ENCODE measurements at regions not wholly inside any gene's neighbourhood (a gene's known extent, or its start where the extent isn't known, plus 50 kb on each side); places are given as distances from the start of the nearest gene placed in this dataset.

- no peak overlapping the region for H3K4me3 ChIP-seq (ENCODE audit: low read length)
- no peak overlapping the region for H3K9ac ChIP-seq (ENCODE audit: low read length)
- no peaks in the 10 kb centered on the region for H3K4me1 ChIP-seq (ENCODE audit: control insufficient read depth, insufficient read depth, low read length)
- no peaks in the 10 kb centered on the region for H3K27me3 ChIP-seq (replicated peaks; ENCODE audit: control insufficient read depth, insufficient read depth, low read length)
- H3K36me3 ChIP-seq (ENCODE audit: control insufficient read depth, insufficient read depth, low read length, severe bottlenecking) = no peaks in the 10 kb centered on the region
- peaks cover 15% of the 10 kb centered on the region for H3K9me3 ChIP-seq (ENCODE audit: control insufficient read depth, low read length)
- DNase-seq (ENCODE audit: low read depth) = no peak
These were observed 403.4 kb upstream of the MC4R start for GRCh38 chr18:60775978-60776377.

- Histone ChIP-seq H3K4me1 (ENCODE audit: control insufficient read depth, insufficient read depth, low read length) (no peaks in the 10 kb centered on the region), H3K4me3 (ENCODE audit: low read length) (no peak overlapping the region), H3K9ac (ENCODE audit: low read length) (no peak overlapping the region), H3K9me3 (ENCODE audit: control insufficient read depth, low read length) (peaks cover 6% of the 10 kb centered on the region), H3K27me3 (replicated peaks; ENCODE audit: control insufficient read depth, insufficient read depth, low read length) (no peaks in the 10 kb centered on the region), H3K36me3 (ENCODE audit: control insufficient read depth, insufficient read depth, low read length, severe bottlenecking) (no peaks in the 10 kb centered on the region)
- no peak for DNase-seq (ENCODE audit: low read depth)
These were observed 411.6 kb upstream of the MC4R start for GRCh38 chr18:60784161-60784560.

GRCh38 chr18:60794802-60795201 lies 422.2 kb upstream of the MC4R start:
- Histone ChIP-seq H3K36me3 (ENCODE audit: control insufficient read depth, insufficient read depth, low read length, severe bottlenecking) (no peaks in the 10 kb centered on the region), H3K9me3 (ENCODE audit: control insufficient read depth, low read length) (no peaks in the 10 kb centered on the region), H3K9ac (ENCODE audit: low read length) (no peak overlapping the region), H3K27me3 (replicated peaks; ENCODE audit: control insufficient read depth, insufficient read depth, low read length) (no peaks in the 10 kb centered on the region), H3K4me3 (ENCODE audit: low read length) (no peak overlapping the region), H3K4me1 (ENCODE audit: control insufficient read depth, insufficient read depth, low read length) (no peaks in the 10 kb centered on the region)
- no peak for DNase-seq (ENCODE audit: low read depth)

GRCh38 chr18:60804415-60804814 lies 431.8 kb upstream of the MC4R start:
- no peak overlapping the region for H3K9ac ChIP-seq (ENCODE audit: low read length)
- no peaks in the 10 kb centered on the region for H3K9me3 ChIP-seq (ENCODE audit: control insufficient read depth, low read length)
- H3K27me3 ChIP-seq (replicated peaks; ENCODE audit: control insufficient read depth, insufficient read depth, low read length) = no peaks in the 10 kb centered on the region
- H3K4me3 ChIP-seq (ENCODE audit: low read length) = no peak overlapping the region
- H3K4me1 ChIP-seq (ENCODE audit: control insufficient read depth, insufficient read depth, low read length) = no peaks in the 10 kb centered on the region
- no peaks in the 10 kb centered on the region for H3K36me3 ChIP-seq (ENCODE audit: control insufficient read depth, insufficient read depth, low read length, severe bottlenecking)
- no peak for DNase-seq (ENCODE audit: low read depth)

- no peaks in the 10 kb centered on the region for H3K4me1 ChIP-seq (ENCODE audit: control insufficient read depth, insufficient read depth, low read length)
- no peak for DNase-seq (ENCODE audit: low read depth)
- H3K36me3 ChIP-seq (ENCODE audit: control insufficient read depth, insufficient read depth, low read length, severe bottlenecking) = no peaks in the 10 kb centered on the region
- no peaks in the 10 kb centered on the region for H3K27me3 ChIP-seq (replicated peaks; ENCODE audit: control insufficient read depth, insufficient read depth, low read length)
- H3K9ac ChIP-seq (ENCODE audit: low read length) = no peak overlapping the region
- no peaks in the 10 kb centered on the region for H3K9me3 ChIP-seq (ENCODE audit: control insufficient read depth, low read length)
- H3K4me3 ChIP-seq (ENCODE audit: low read length) = no peak overlapping the region
These were observed 437.4 kb upstream of the MC4R start for GRCh38 chr18:60809937-60810336.

GRCh38 chr18:60812921-60813320 lies 440.3 kb upstream of the MC4R start:
- Histone ChIP-seq H3K4me1 (ENCODE audit: control insufficient read depth, insufficient read depth, low read length) (no peaks in the 10 kb centered on the region), H3K4me3 (ENCODE audit: low read length) (no peak overlapping the region), H3K27me3 (replicated peaks; ENCODE audit: control insufficient read depth, insufficient read depth, low read length) (no peaks in the 10 kb centered on the region), H3K9ac (ENCODE audit: low read length) (no peak overlapping the region), H3K9me3 (ENCODE audit: control insufficient read depth, low read length) (no peaks in the 10 kb centered on the region), H3K36me3 (ENCODE audit: control insufficient read depth, insufficient read depth, low read length, severe bottlenecking) (no peaks in the 10 kb centered on the region)
- DNase-seq (ENCODE audit: low read depth) = peak; percentile 72

- Histone ChIP-seq H3K27me3 (replicated peaks; ENCODE audit: control insufficient read depth, insufficient read depth, low read length) (no peaks in the 10 kb centered on the region), H3K9me3 (ENCODE audit: control insufficient read depth, low read length) (no peaks in the 10 kb centered on the region), H3K36me3 (ENCODE audit: control insufficient read depth, insufficient read depth, low read length, severe bottlenecking) (no peaks in the 10 kb centered on the region), H3K9ac (ENCODE audit: low read length) (no peak overlapping the region), H3K4me3 (ENCODE audit: low read length) (no peak overlapping the region), H3K4me1 (ENCODE audit: control insufficient read depth, insufficient read depth, low read length) (no peaks in the 10 kb centered on the region)
- DNase-seq (ENCODE audit: low read depth) = no peak
These were observed 453.8 kb upstream of the MC4R start for GRCh38 chr18:60826346-60826745.

GRCh38 chr18:60831971-60832370 lies 459.4 kb upstream of the MC4R start:
- H3K36me3 ChIP-seq (ENCODE audit: control insufficient read depth, insufficient read depth, low read length, severe bottlenecking) = no peaks in the 10 kb centered on the region

GRCh38 chr18:60838677-60839076 lies 466.1 kb upstream of the MC4R start:
- H3K4me1 ChIP-seq (ENCODE audit: control insufficient read depth, insufficient read depth, low read length) = no peaks in the 10 kb centered on the region
- DNase-seq (ENCODE audit: low read depth) = peak; percentile 12
- no peaks in the 10 kb centered on the region for H3K36me3 ChIP-seq (ENCODE audit: control insufficient read depth, insufficient read depth, low read length, severe bottlenecking)
- H3K9me3 ChIP-seq (ENCODE audit: control insufficient read depth, low read length) = peaks cover 4% of the 10 kb centered on the region
- no peak overlapping the region for H3K9ac ChIP-seq (ENCODE audit: low read length)
- H3K4me3 ChIP-seq (ENCODE audit: low read length) = no peak overlapping the region
- no peaks in the 10 kb centered on the region for H3K27me3 ChIP-seq (replicated peaks; ENCODE audit: control insufficient read depth, insufficient read depth, low read length)

More at GRCh38 chr18:60831971-60832370, 459.4 kb upstream of the MC4R start:
- no peak for DNase-seq (ENCODE audit: low read depth)
- no peak overlapping the region for H3K4me3 ChIP-seq (ENCODE audit: low read length)
- H3K9ac ChIP-seq (ENCODE audit: low read length) = no peak overlapping the region
- H3K27me3 ChIP-seq (replicated peaks; ENCODE audit: control insufficient read depth, insufficient read depth, low read length) = no peaks in the 10 kb centered on the region
- no peaks in the 10 kb centered on the region for H3K9me3 ChIP-seq (ENCODE audit: control insufficient read depth, low read length)
- H3K4me1 ChIP-seq (ENCODE audit: control insufficient read depth, insufficient read depth, low read length) = no peaks in the 10 kb centered on the region

GRCh38 chr18:60846396-60846795 lies 473.8 kb upstream of the MC4R start:
- DNase-seq (ENCODE audit: low read depth) = no peak
- Histone ChIP-seq H3K9ac (ENCODE audit: low read length) (no peak overlapping the region), H3K4me3 (ENCODE audit: low read length) (no peak overlapping the region), H3K27me3 (replicated peaks; ENCODE audit: control insufficient read depth, insufficient read depth, low read length) (no peaks in the 10 kb centered on the region), H3K4me1 (ENCODE audit: control insufficient read depth, insufficient read depth, low read length) (no peaks in the 10 kb centered on the region), H3K9me3 (ENCODE audit: control insufficient read depth, low read length) (peaks cover 9% of the 10 kb centered on the region), H3K36me3 (ENCODE audit: control insufficient read depth, insufficient read depth, low read length, severe bottlenecking) (no peaks in the 10 kb centered on the region)

- no peak for DNase-seq (ENCODE audit: low read depth)
- H3K4me3 ChIP-seq (ENCODE audit: low read length) = peak overlapping the region; percentile 24
- peaks cover 3% of the 10 kb centered on the region for H3K4me1 ChIP-seq (ENCODE audit: control insufficient read depth, insufficient read depth, low read length)
- peaks cover 9% of the 10 kb centered on the region for H3K9me3 ChIP-seq (ENCODE audit: control insufficient read depth, low read length)
- H3K9ac ChIP-seq (ENCODE audit: low read length) = no peak overlapping the region
- H3K27me3 ChIP-seq (replicated peaks; ENCODE audit: control insufficient read depth, insufficient read depth, low read length) = no peaks in the 10 kb centered on the region
- H3K36me3 ChIP-seq (ENCODE audit: control insufficient read depth, insufficient read depth, low read length, severe bottlenecking) = no peaks in the 10 kb centered on the region
These were observed 474.9 kb upstream of the MC4R start for GRCh38 chr18:60847517-60847916.

- H3K4me3 ChIP-seq (ENCODE audit: low read length) = no peak overlapping the region
- H3K9ac ChIP-seq (ENCODE audit: low read length) = no peak overlapping the region
- H3K4me1 ChIP-seq (ENCODE audit: control insufficient read depth, insufficient read depth, low read length) = no peaks in the 10 kb centered on the region
- DNase-seq (ENCODE audit: low read depth) = no peak
- H3K36me3 ChIP-seq (ENCODE audit: control insufficient read depth, insufficient read depth, low read length, severe bottlenecking) = no peaks in the 10 kb centered on the region
- no peaks in the 10 kb centered on the region for H3K27me3 ChIP-seq (replicated peaks; ENCODE audit: control insufficient read depth, insufficient read depth, low read length)
- no peaks in the 10 kb centered on the region for H3K9me3 ChIP-seq (ENCODE audit: control insufficient read depth, low read length)
These were observed 471.7 kb upstream of the CDH20 start for GRCh38 chr18:60861575-60861974.

All from adipocyte (in vitro differentiated cells).